Prostate gland (tissue), 2 donors: ENCODE measurements at regions not wholly inside any gene's neighbourhood (a gene's known extent, or its start where the extent isn't known, plus 50 kb on each side); places are given as distances from the start of the nearest gene placed in this dataset.

ENCODE experiments used
- DNase-seq: peaks from one replicate; pipeline ENCODE4 v3.0.0-alpha.2; 2019; ENCODE audit warnings: low spot score
- H3K27ac ChIP-seq, 2 donors: fragments of 200-600 bp; sonication (generic); 2 replicates each; pipeline ENCODE4 v1.5.1; 2017 to 2019
- H3K27me3 ChIP-seq: fragments of 200-600 bp; sonication (generic); replicated peaks from 2 replicates; pipeline ENCODE4 v1.5.1; 2019; ENCODE audit not compliant: insufficient read depth
- H3K36me3 ChIP-seq, 2 donors: fragments of 200-600 bp; sonication (generic); 1 replicate in 1 of 2; 2 replicates in 1 of 2; pipeline versions ENCODE4 v1.5.1 to v1.8.1; 2017 to 2019
- H3K4me1 ChIP-seq: fragments of 200-600 bp; sonication (generic); replicated peaks from 2 replicates; pipeline ENCODE4 v1.5.1; 2019
- H3K4me3 ChIP-seq, 2 donors: fragments of 200-600 bp; sonication (generic); 2 replicates each; pipeline ENCODE4 v1.5.1; 2017 to 2019
- H3K9me3 ChIP-seq: fragments of 200-600 bp; sonication (generic); 2 replicates; pipeline ENCODE4 v1.5.1; 2017
- CTCF ChIP-seq, 4 experiments: fragments of 200-600 bp in 2 of 4; fragments of 450-650 bp in 2 of 4; sonication (generic) in 2 of 4; IDR thresholded peaks; 1 replicate in 3 of 4; 2 replicates in 1 of 4; pipeline ENCODE4 v1.5.1; 2016 to 2019; ENCODE audit warnings: antibody characterized with exemption in 4 of 4, mild to moderate bottlenecking in 2 of 4, moderate library complexity in 2 of 4
- POLR2A ChIP-seq: fragments of 450-650 bp; IDR thresholded peaks from one replicate; pipeline ENCODE4 v1.6.1; 2016; ENCODE audit warnings: antibody characterized with exemption, mild to moderate bottlenecking
- POLR2AphosphoS5 ChIP-seq: sonication (generic); formaldehyde crosslinking; IDR thresholded peaks from one replicate; pipeline ENCODE4 v1.6.1; 2017; ENCODE audit warnings: antibody characterized with exemption
- WGBS: methylation state at CpG from one replicate; pipeline ENCODE4 v1.1.5; 2018; 5-methylcytosine and 5-hydroxymethylcytosine counted together
- intact Hi-C: fragments of 100-400 bp; cut with DNase I; formaldehyde crosslinking; loops from one replicate; pipeline ENCODE4 v1.14.2; 2022

DNA sequence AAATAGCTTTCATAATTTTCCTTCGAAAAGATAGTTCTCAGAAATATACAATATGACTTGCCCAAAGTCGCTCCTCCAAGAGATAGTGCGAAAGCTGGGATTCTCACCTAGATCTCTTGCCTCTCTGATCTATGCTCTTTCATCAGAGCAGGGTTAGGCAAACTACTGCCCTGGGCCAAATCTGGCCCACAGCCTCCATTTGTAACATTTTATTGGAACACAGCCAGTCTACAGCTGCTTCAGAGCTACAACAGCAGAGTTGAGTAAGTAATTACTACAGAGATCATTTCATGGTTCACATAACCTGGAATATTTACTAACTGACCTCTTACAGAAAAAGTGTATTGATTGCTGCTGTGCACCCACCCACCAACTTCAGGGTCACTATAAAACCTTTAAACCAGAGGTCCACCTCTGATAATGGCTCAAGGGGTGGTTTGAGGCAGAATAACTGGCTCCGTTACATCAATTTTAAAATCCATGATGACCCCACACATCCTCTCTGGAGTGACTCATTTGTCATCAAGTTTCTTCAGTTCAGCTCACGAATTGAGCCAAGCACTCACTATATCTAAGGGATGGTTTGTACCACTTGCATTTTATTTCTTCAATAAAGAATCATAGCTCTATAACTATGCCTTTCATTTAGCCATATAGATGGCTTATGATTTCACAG, 1019.0 kb downstream of the XPNPEP1 start:
- TF ChIP-seq POLR2AphosphoS5 (no peak), CTCF (IDR thresholded peaks at IDR 0.05) (no peak), POLR2A (no peak)
- Histone ChIP-seq H3K36me3 (no peaks in the 10 kb centered on the region), H3K4me1 (no peaks in the 10 kb centered on the region), H3K27ac (no peak overlapping the region), H3K27me3 (no peaks in the 10 kb centered on the region), H3K9me3 (no peaks in the 10 kb centered on the region), H3K4me3 (no peak overlapping the region)
- WGBS = 89% methylated on average over 5 of the region's 5 CpGs
- DNase-seq = no peak
- intact Hi-C loops = no loop called here

DNA sequence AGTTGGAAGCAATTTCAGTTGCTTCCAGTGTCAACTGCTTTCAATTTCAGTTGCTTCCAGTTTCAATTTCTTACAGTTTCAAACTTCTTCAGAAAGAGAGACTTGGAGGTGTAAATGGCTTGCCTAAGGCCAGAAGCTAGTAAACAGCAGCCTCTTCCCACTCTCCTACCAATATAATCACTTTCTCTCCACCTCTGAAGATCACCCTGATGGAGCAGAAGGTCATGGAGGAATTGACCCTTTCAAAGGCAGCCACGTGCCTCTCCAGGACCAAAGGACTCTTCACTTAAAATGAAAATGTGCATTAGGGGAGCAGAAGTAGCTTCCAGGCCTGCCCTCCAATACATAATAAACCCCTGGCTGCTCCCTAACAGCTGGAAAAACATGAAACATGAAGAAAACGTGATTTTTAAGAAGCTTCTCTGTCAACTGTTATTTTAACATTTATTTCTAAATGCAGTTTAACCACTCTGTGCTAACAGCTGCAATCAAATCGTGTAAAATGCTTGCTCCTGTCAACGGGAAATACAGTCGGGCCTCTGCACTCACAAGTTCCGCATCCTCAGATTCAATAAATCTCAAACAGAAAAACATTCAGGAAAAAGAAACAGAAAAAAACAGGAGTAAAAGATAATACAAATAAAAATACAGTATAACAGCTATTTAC, 1020.6 kb downstream of the XPNPEP1 start:
- TF ChIP-seq CTCF (IDR thresholded peaks at IDR 0.05) = no peak
- no peak for TF ChIP-seq POLR2A
- no peak for TF ChIP-seq POLR2AphosphoS5
- no peaks in the 10 kb centered on the region for H3K9me3 ChIP-seq
- no peak overlapping the region for H3K27ac ChIP-seq
- intact Hi-C loops = no loop called here
- 68% methylated on average over 6 of the region's 6 CpGs for WGBS
- no peaks in the 10 kb centered on the region for H3K4me1 ChIP-seq
- H3K4me3 ChIP-seq = no peak overlapping the region
- H3K36me3 ChIP-seq = no peaks in the 10 kb centered on the region
- H3K27me3 ChIP-seq = no peaks in the 10 kb centered on the region
- DNase-seq = no peak

DNA sequence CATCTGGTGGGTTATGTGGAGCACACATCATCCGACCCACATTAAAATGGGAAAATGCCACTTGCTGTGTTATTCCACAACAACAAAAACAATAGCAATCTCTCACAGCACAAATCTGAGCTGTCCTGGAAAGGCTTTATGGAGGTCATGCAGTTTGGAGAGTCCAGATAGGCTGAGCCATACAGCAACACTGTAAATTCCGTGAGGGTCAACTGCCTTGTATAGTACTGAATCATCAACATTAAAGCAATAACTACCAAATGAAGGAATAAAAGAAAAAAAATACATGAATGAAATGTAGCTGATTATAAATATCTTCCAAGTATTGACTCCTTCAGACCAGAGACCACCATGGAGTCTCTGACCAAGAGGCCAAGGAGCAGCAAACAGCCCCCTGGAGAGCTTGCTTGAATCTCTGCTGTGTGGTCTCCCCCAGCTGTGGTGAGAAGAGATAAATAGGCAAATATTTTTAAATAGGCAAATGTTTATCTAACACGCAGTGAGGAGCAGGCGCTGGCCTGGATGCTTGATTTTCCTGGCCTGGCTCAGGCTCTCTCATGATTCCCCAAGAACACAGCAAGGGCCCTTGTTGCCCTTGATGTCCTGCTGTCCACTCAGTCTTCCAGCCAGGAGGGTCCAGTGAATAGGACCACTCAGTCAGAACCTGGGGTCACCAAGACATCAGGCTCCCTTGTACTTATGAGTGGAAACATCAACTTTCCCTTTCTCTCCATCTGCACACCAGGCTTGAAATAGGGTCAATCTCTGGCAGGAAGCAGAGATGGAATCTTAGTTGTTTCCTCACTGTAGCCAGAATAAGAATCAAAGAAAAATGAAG, 1021.3 kb downstream of the XPNPEP1 start:
- no peak for DNase-seq
- no peak overlapping the region for H3K4me3 ChIP-seq
- H3K9me3 ChIP-seq = no peaks in the 10 kb centered on the region
- H3K27me3 ChIP-seq = no peaks in the 10 kb centered on the region
- 85% methylated on average over 4 of the region's 4 CpGs for WGBS
- no peaks in the 10 kb centered on the region for H3K36me3 ChIP-seq
- TF ChIP-seq CTCF (IDR thresholded peaks at IDR 0.05) (no peak), POLR2AphosphoS5 (no peak)
- intact Hi-C loops = no loop called here
- no peak overlapping the region for H3K27ac ChIP-seq
- no peaks in the 10 kb centered on the region for H3K4me1 ChIP-seq

GRCh38 chr10:108899670-108900069, 1023.6 kb downstream of the XPNPEP1 start:
- Histone ChIP-seq H3K9me3 (no peaks in the 10 kb centered on the region), H3K27ac (no peak overlapping the region), H3K4me3 (no peak overlapping the region), H3K27me3 (no peaks in the 10 kb centered on the region), H3K4me1 (no peaks in the 10 kb centered on the region), H3K36me3 (no peaks in the 10 kb centered on the region)
- no peak for TF ChIP-seq POLR2AphosphoS5
- no peak for TF ChIP-seq POLR2A
- TF ChIP-seq CTCF (IDR thresholded peaks at IDR 0.05) = no peak
- WGBS = 58% methylated on average over 3 of the region's 3 CpGs
- DNase-seq = no peak
- intact Hi-C loops = no loop called here
